ENCODE measurements at regions not wholly inside any gene's neighbourhood (a gene's known extent, or its start where the extent isn't known, plus 50 kb on each side); places are given as distances from the start of the nearest gene placed in this dataset.

- Histone ChIP-seq H3K9me2 (ENCODE audit: insufficient read depth, low read length) (no peaks in the 10 kb centered on the region), H2AFZ (ENCODE audit: low read depth, low read length) (no peak overlapping the region), H3K4me2 (ENCODE audit: low read length) (no peak overlapping the region), H3K9ac (ENCODE audit: low read length) (no peak overlapping the region), H4K20me1 (ENCODE audit: insufficient read depth) (no peaks in the 10 kb centered on the region), H3K4me3 (ENCODE audit: low read length) (no peak overlapping the region), H3K27ac (ENCODE audit: low read length) (no peak overlapping the region), H3K36me3 (ENCODE audit: insufficient read depth, low read length) (no peaks in the 10 kb centered on the region), H3K27me3 (ENCODE audit: insufficient read depth, low read depth, low read length) (no peaks in the 10 kb centered on the region), H3F3A (ENCODE audit: insufficient read depth, low read length, poor library complexity, severe bottlenecking) (no peaks in the 10 kb centered on the region), H3K79me2 (replicated peaks; ENCODE audit: insufficient read depth, low read length) (no peaks in the 10 kb centered on the region), H3K9me3 (ENCODE audit: low read length) (no peaks in the 10 kb centered on the region)
- no peak for TF ChIP-seq REST (IDR thresholded peaks at IDR 0.05; ENCODE audit: borderline replicate concordance)
- TF ChIP-seq SMC3 (conservative IDR thresholded peaks at IDR 0.05; ENCODE audit: poor library complexity) = no peak
- no peak for TF ChIP-seq TAF1 (IDR thresholded peaks at IDR 0.05; ENCODE audit: low read depth)
- TF ChIP-seq EP300 (conservative IDR thresholded peaks at IDR 0.05; ENCODE audit: poor library complexity, severe bottlenecking) = no peak
- no peak for TF ChIP-seq RAD21 (conservative IDR thresholded peaks at IDR 0.05)
- no peak for TF ChIP-seq EZH2 (IDR thresholded peaks at IDR 0.05; ENCODE audit: borderline replicate concordance, insufficient read depth, low read length, poor library complexity, severe bottlenecking)
- TF ChIP-seq CTCF (IDR thresholded peaks at IDR 0.05; ENCODE audit: poor library complexity, severe bottlenecking) = no peak
- TF ChIP-seq POLR2AphosphoS5 (IDR thresholded peaks at IDR 0.05) = no peak
- TF ChIP-seq MXI1 (conservative IDR thresholded peaks at IDR 0.05; ENCODE audit: poor library complexity, severe bottlenecking) = no peak
Observed at GRCh38 chr13:82506805-82507414, 1375.4 kb downstream of the SLITRK1 start.

- Histone ChIP-seq H3K4me3 (ENCODE audit: low read length) (no peak overlapping the region), H4K20me1 (ENCODE audit: insufficient read depth) (no peaks in the 10 kb centered on the region), H3K9me2 (ENCODE audit: insufficient read depth, low read length) (no peaks in the 10 kb centered on the region), H2AFZ (ENCODE audit: low read depth, low read length) (no peak overlapping the region), H3K36me3 (ENCODE audit: insufficient read depth, low read length) (no peaks in the 10 kb centered on the region), H3K27ac (ENCODE audit: low read length) (no peak overlapping the region), H3K4me2 (ENCODE audit: low read length) (no peak overlapping the region), H3K9me3 (ENCODE audit: low read length) (no peaks in the 10 kb centered on the region), H3K79me2 (replicated peaks; ENCODE audit: insufficient read depth, low read length) (no peaks in the 10 kb centered on the region), H3K9ac (ENCODE audit: low read length) (no peak overlapping the region), H3F3A (ENCODE audit: insufficient read depth, low read length, poor library complexity, severe bottlenecking) (no peaks in the 10 kb centered on the region), H3K27me3 (ENCODE audit: insufficient read depth, low read depth, low read length) (no peaks in the 10 kb centered on the region)
- no peak for TF ChIP-seq EP300 (conservative IDR thresholded peaks at IDR 0.05; ENCODE audit: poor library complexity, severe bottlenecking)
- no peak for TF ChIP-seq RAD21 (conservative IDR thresholded peaks at IDR 0.05)
- TF ChIP-seq CTCF (IDR thresholded peaks at IDR 0.05; ENCODE audit: poor library complexity, severe bottlenecking) = no peak
- no peak for TF ChIP-seq POLR2AphosphoS5 (IDR thresholded peaks at IDR 0.05)
- TF ChIP-seq MXI1 (conservative IDR thresholded peaks at IDR 0.05; ENCODE audit: poor library complexity, severe bottlenecking) = no peak
- TF ChIP-seq REST (IDR thresholded peaks at IDR 0.05; ENCODE audit: borderline replicate concordance) = no peak
- TF ChIP-seq SMC3 (conservative IDR thresholded peaks at IDR 0.05; ENCODE audit: poor library complexity) = no peak
- TF ChIP-seq TAF1 (IDR thresholded peaks at IDR 0.05; ENCODE audit: low read depth) = no peak
- TF ChIP-seq EZH2 (IDR thresholded peaks at IDR 0.05; ENCODE audit: borderline replicate concordance, insufficient read depth, low read length, poor library complexity, severe bottlenecking) = no peak
Observed at GRCh38 chr13:82501834-82502233, 1380.4 kb downstream of the SLITRK1 start.
